Putamen (tissue), 1 donor: ENCODE measurements at regions not wholly inside any gene's neighbourhood (a gene's known extent, or its start where the extent isn't known, plus 50 kb on each side); places are given as distances from the start of the nearest gene placed in this dataset.
"Not testable (repeated sequence)": the region's sequence is repeated elsewhere in the genome, so short reads cannot be mapped to it uniquely, and the experiment has no call there.

ENCODE experiments used
- DNase-seq: peaks from one replicate; pipeline ENCODE4 v3.0.0-alpha.2; 2016; ENCODE audit warnings: low spot score

DNA sequence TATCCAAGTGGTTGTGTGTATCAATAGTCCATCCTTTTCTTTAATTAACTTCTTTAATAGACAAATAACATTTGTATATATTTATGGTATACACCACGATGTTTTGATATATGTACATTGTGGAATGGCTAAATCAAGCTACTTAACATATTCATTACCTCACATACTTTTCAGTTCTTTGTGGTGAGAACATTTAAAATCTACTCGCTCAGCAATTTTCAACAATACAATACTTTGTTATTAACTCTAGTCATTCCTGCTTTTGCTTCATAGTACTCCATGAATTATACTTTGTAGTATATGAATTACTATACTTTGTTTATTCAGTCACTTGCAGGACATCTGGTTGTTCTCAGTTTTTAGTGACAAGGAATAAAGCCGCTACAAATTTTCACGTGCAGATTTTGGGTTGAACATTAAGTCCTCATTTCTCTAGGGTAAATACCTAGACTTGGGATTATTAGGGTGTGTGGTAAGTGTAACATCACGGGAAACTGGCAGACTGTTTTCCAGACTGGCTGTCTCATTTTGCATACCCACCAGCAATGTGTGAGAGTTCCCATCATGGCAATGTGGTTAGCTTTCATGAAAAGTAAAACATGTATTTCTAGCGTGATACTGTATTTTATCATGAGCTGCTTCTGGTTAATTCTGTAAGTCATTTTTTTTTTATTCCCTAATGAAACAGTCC lies 354.4 kb upstream of the WWC1 start:
- DNase-seq = no peak

DNA sequence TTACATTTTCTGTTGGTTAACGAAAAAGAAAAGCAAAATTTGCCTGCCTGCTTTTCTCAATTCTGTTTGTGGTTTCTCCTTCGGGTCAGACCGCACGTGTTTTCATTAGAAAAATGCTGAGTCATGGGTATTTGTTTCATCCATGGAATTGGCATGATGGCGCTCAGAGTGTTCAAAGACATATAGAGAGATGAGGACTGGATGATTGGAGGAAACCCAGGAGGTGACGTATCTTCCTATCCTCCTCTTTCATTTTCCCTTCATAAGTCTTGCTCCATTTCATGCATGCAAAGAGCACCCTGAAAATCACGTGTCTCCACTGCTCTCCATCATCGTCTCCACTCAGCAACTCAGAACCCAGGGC lies 353.8 kb upstream of the WWC1 start:
- DNase-seq = no peak

GRCh38 chr5:167939686-167940085 lies 351.8 kb upstream of the WWC1 start:
- no peak for DNase-seq

DNA sequence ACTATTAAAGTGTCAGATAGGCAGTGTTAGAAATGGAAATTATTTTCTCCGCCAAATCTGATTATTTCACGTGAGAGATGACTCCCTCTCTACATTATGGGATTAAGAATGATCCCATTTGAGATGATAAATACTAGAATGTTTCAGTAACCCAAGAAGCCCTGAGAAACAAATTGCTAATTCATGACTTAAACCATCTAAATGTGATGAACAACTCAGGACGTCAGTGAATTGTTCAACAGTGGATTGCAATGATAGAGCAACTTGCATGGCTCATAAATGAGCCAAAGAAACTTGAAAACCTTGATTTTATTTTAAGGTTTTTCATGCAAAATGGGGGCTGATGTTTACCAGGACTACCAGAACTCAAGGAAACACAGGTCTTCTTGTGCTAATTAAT lies 350.5 kb upstream of the WWC1 start:
- no peak for DNase-seq

- not testable (repeated sequence) for DNase-seq
These were observed 349.9 kb upstream of the WWC1 start for GRCh38 chr5:167941556-167941955.

- DNase-seq = no peak
These were observed 348.1 kb upstream of the WWC1 start for GRCh38 chr5:167943343-167943742.

- no peak for DNase-seq
These were observed 347.2 kb upstream of the WWC1 start for GRCh38 chr5:167944121-167944852.

- DNase-seq = no peak
These were observed 345.7 kb upstream of the WWC1 start for GRCh38 chr5:167945542-167946384.

DNA sequence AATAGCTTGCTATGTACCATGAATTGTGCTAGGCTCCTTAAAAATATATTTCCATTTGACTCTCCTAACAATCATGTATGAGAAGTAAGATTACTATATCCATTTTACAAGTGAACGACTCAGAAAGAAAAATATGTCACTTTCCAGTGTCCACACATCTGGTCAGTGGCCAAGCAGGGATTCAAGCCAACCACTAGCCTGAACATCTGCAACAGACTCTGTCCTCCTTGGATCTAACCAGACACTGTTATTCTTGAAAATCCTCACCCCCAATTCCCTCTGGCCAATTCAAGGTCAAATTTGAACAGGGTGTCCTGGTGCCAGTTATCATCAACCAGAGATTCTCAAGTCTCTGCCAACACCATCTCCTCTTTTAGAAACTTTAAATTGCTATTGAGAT lies 344.1 kb upstream of the WWC1 start:
- no peak for DNase-seq

GRCh38 chr5:167948251-167948650 lies 343.2 kb upstream of the WWC1 start:
- DNase-seq = no peak

DNA sequence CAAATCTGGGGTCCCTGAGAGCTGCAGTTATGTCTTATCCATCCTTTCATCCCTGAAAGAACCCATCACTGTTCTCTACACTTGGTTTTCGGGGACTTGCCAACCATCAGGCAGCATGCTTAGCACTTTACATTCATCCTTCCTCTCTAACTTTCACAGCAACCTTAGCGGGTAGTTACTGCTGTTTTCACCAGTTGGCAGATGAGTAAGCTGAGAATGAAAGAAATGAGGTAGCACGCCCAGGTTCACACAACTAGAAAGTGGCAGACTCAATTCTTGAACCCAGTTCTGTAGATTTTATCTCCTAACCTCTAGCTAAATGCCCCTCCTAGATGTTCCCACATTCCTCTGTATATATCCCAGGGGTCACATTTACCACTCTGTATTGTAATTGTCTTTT lies 342.0 kb upstream of the WWC1 start:
- no peak for DNase-seq

- no peak for DNase-seq
These were observed 341.2 kb upstream of the WWC1 start for GRCh38 chr5:167950126-167950721.

GRCh38 chr5:167951116-167951515 lies 340.3 kb upstream of the WWC1 start:
- no peak for DNase-seq

DNA sequence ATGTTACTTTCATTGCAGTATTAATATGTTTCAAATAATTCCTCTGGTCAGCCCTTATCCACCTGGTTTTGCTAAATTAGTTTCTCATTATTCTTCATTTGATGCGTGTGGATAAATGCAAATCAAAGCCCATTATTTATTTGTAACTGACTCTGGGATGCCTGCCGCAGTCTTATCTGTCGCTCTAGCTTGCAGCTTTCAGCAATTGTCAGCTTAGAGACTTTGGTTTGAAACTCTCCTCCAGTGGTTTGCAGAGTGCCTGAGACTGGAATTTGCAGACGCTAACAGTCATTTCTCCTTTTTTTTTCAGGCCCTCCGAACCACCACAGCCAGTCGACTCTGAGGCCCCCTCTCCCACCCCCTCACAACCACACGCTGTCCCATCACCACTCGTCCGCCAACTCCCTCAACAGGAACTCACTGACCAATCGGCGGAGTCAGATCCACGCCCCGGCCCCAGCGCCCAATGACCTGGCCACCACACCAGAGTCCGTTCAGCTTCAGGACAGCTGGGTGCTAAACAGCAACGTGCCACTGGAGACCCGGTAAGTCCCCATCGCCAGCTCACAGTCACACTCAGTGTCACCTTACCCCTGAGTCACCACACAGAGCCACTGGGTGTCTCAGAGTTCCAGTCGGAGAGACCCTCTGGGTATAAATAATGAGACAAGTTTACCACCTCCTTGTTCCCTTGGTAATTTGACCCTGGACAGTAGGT lies 339.0 kb upstream of the WWC1 start:
- no peak for DNase-seq

DNA sequence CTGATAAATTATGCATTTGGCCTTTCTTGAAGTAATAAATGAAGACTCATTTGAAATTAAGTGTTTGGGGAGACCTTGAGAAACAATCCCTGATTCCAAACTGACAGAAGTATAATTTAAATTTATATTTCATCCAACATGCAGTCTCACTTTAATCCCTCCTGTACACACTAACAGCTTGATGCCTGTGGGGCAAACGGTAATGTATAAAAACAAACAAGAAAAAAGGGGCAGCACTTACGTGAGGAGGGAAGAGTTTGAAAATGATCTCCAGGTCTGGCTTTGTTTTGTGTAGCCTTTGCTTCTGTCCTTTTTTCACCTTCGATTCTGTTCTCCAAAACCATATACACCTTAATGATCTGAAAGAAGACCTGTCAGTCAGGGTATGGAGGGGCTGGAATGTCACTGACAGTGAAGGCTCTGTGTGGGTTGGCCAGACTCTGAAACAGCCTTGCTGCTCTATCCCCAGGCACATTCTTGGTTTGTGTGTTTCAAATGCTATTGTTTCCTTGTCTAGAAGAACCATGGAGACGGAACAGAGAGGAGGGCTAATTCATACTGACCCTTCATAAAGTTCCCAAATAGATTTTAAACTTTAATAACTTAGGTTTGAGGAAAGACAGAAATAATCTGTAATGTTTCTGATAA lies 338.2 kb upstream of the WWC1 start:
- DNase-seq = no peak

GRCh38 chr5:167961731-167962130 lies 329.7 kb upstream of the WWC1 start:
- no peak for DNase-seq

DNA sequence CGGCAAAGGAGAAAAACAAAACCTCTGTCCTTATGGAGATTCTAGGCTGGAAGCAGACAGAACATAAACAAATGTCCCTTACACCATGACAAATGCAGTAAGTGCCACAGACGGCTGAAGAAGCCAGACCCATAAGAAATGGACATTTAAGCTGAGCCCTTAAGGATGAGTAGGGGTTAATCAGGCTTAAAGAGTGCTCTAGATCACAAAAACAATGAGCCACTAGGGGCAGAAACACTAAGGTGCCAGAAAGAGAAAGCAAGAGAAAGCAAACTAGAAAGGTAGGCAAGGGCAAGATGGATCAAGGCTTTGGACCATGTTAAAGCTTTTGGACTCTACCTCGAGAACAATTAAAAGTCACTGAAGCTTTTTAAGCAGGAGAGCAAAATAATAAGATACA lies 326.9 kb upstream of the WWC1 start:
- DNase-seq = no peak

DNA sequence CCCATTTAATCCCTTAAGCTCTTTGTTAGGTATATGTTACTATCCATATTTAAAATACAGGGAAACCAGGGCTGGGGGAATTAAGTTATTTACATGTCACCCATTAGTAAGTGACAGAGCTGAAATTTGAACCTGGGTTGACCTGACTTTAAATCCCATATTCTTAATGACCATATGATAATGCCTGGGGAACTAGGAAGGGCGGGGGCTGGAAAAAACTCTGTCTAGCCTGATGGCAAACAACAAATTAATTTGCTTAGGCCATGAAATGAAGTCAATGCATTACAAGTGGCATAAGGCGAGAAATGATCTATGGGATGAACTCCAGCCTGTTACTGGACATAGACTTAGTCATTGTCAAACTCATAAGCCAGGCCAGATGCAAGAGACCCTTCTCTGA lies 325.7 kb upstream of the WWC1 start:
- DNase-seq = no peak

DNA sequence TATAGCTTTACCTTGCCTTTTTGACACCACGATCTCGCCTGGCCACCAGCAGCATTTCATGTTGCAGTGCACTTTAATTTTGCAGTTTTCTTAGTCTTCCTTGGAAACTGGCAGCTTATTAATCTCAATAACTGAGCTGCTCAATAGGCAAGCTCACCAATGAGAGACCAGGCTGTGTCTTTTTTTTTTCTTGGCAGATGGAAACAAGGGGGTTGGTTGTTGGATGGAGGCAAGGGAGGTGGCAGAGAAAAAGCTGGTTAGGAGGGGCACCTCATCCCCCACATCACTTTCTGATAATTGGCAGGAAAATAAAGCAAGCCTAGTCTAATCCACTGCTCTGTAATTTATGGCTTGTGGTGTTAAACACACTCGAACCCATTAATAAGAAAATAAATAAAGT lies 324.5 kb upstream of the WWC1 start:
- no peak for DNase-seq

DNA sequence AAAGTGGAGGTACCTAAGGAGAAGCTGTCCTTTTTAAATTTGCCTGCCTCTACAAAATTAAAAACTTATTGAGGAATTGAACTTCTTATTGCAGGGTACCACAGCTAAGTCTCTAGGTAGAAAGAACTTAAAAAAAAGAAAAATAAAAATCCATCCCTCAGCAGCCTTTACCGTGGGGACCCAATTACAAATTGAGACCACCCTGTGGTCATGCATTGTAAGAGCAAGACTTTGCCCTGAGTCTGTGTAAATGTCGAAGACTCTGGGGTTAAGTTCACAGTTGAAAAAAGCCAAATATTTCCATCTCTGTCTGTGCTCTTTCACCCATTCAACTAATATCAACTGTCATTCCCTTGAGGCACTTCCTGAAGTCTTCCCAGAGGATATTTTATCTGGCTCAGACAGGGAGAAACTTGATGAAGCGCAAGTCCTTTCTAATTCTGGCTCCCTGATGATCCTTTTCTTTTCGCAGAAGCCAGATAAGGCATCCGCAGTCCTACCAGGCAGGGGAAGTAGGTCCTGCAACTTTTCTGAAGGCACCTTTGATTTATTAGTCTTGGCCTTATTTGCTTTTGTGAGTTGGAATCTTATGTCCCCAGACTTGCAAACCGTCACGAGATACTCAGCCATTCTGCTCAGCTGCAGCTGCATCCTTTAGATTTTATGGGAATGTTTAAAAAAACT lies 323.8 kb upstream of the WWC1 start:
- no peak for DNase-seq

GRCh38 chr5:167968837-167969236 lies 322.6 kb upstream of the WWC1 start:
- no peak for DNase-seq
